CD4-positive, alpha-beta T cell treated with Interleukin-15 for 1 hour (primary cell): ENCODE measurements at regions not wholly inside any gene's neighbourhood (a gene's known extent, or its start where the extent isn't known, plus 50 kb on each side); places are given as distances from the start of the nearest gene placed in this dataset.

Source experiments
- DNase-seq: peaks from one replicate; pipeline ENCODE4 v3.0.0-alpha.2; 2020

DNA sequence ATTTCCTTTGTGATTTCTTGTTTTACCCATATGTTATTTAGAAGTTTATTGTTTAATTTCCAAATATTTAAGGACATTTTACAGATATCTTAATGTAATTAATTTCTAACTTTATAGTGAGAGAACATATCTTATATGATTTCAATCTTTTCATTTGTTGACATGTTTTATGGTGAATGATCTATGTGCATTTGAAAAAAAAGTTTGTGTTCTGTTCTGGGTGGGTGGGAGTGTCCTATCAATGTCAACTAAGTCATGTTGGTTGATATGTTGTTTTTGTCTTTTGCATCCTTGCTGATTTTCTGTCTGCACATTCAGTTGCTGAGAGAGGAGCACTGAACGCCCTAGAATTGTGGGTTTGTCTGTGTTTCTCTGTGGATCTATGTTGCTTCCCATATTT lies 50.3 kb upstream of the CBFA2T3 start:
- no peak for DNase-seq

DNA sequence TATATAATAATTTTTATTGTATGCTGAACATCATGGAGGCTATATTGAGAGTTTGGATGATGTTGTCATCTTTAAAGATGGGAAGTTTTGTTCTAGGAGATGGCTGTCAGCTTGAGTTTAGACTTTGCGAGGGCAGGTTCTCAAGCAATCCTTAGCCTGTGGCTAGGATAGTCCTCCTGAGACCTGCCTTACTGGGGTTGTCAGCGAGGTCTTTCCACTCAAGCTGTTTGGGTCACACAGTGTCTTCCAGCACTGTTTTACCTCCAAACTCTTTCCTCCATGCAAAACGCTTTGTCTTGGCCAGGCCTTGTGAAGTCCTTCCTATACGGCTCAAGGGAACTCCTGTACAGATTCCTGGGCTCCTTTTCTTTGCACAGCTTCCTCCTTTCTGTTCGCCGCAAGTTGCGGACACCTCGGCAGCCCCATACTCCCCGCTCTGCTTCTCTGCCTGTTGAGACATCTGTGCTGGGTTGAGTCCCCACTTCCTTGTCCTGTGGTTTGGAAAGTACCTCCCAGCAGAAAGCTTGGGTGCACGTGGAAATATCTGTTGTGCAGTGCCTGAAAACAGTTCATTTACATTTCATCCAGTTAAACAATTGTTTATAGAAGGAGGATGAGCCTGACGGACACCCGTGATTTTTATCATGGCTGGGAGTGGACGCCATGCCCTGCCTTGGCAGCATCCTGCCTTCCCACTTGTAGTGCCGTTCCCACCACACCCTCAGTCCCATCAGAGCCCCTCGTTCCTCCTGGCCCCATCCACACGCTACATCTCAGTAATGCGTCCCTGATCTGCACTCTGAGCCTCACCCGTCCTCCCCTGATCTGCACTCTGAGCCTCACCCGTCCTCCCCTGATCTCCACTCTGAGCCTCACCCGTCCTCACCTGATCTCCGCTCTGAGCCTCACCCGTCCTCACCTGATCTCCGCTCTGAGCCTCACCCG lies 55.0 kb upstream of the CBFA2T3 start:
- peak; percentile 84 for DNase-seq

DNA sequence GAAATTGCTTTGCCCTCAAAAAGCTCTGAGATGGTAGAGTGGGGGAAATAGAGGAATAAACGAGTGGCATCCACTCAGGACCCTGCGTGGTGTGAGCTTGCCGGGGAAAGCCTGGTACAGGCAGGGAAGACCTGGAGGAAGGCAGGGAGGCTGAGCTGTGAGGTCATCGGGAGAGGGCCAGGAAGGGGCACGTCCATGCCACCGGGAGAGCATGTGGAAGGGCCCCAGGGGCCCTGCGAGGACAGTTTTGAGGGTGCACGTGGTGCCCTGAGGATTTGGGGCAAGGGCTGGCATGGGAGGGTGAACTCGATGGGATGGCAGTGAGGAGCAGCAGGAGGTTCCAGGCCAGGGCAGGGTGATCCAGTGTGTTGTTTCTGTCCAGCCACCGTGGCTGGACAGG lies 56.3 kb upstream of the CBFA2T3 start:
- DNase-seq: no peak

DNA sequence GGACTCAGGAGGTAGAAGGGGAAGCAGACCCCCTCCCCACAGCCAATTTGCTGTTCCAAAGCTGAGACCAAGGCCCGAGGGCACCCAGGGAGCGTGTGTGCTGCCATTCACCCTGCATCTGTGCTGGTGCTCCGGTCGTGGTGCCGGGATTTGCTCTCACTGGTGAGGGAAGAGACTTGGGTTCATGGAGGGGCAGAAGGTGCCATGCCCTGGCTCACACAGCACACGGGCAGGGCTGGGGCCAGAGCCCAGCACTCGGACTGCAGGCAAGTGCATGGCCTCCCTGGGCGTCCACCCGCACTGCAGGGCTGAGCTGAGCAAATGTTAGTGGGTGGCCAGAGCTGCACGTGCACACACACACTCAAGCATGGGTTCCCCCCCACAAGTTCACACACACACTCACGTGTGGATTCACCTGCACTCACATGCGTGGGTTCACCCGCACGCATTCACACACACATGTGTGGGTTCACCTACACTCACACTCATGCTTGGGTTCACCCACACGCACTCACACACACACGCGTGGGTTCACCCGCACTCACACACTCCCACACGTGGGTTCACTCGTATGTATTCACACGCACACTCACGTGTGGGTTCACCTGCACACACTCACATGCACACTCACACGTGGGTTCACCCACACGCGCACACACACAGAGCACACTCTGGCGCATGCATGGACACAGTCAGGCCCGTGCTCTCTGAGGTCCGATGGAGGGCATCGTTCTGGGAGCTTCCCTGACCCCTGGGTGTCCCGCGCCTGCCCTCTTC lies 57.0 kb upstream of the CBFA2T3 start:
- DNase-seq: no peak

DNA sequence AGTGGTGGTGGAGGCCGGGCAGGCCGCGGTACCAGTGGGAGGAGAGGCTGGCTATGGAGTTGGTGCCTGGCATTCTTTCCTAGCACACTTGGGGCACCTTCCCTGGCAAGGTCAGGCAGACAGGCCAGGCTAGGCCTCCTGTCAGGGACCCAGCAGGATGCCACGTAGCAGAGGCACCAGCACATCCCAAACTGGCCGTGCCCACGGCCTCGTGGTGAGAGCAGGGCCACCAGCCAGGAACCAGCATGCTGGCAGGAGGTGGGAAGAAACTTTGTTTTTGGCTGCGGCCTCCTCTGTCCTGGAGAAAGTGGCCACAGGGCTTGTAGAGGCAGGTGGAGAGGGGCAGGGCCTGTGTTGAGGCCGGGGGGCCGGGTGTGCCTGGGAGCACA lies 57.6 kb upstream of the CBFA2T3 start:
- DNase-seq: no peak

DNA sequence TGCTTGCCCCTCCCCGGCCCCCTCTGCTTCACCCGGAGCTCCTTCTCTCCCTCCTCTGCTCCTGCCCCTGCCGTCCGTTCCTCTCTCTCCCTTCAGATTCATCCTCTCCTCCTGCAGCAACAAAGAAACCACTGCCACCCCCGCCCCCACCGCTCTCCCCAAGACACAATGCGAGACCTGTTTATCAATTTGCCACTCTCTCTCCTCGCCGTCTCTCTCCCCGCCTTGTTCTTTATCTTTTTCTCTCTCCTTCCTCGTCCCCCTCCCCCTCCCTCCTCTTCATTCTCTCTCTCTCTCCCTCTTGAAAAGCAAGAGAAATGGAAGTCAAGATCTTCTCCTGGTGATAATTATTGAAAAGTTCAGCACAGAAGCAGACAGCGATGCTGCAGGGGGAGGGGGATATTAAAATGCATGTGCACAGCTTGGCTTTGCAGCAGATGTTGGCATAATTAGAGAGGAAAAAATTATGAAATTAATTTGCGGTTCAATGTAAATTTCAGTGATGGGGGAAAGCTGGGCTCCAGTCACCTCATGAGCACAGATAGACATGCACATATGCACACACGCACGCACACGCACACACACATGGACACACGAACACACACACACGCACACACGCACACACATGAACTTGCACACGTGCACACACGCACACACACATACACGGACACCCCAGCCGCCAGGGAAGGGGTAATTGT lies 58.1 kb upstream of the CBFA2T3 start:
- no peak for DNase-seq

DNA sequence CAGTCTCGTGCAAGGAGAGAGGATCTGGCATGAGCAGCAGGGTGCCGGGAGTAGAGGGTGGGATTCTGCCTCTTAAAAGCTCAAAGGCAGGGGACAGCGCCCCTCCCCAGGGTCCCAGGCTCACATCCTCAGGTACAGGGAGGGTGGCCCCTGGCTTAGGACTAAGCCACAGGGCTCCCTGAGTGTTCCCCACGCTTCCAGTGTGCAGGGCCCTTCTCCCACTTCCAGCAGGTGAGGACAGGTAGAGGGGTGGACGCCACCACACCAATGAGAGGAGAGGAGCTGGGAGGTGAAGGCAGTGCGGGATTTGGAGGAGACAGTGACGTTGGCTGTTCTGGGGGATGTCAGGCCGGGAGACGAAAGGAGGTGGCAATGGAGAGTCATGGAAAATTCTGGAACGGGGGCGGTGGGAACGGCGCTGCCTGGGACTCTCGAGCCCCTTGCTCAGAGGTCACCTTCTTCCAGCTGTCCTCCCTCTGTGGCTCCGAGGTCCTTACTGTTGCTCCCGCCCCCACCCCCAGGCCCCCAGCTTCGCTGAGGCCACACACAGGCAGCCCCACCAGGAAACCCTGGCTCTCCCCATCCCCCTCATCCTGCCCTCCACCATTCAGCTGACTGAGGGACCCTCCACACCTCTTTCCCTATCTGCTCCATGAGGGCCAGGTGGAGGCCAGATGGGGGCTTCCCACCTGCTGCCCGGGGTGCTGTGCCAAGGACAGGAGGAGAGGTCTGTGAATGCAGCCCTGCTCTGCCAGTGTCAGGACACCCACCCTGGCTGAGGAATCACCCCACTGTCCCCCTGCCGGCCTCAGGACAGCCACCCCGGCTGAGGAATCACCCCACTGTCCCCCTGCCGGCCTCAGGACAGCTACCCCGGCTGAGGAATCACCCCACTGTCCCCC lies 57.7 kb upstream of the ACSF3 start:
- DNase-seq: no peak

DNA sequence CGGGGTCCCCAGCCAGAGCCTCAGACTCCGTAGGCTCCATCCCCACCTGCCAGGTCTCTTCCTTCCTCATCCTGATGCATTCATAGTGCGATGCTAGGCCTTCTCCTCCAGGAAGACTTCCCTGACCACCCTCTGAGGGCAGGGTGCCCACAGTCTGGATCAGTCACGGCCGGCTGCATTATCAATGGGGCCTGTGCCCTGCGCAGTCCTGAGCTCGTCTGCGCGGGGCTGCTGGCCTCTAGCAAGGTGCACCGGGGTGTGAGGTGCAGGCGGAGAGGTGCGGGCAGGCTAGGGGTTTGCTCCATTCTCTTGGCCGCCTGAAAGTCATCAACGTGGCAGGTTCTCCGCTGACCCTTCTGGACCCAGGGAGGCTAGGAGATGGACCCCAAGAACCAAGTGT lies 56.9 kb upstream of the ACSF3 start:
- no peak for DNase-seq

DNA sequence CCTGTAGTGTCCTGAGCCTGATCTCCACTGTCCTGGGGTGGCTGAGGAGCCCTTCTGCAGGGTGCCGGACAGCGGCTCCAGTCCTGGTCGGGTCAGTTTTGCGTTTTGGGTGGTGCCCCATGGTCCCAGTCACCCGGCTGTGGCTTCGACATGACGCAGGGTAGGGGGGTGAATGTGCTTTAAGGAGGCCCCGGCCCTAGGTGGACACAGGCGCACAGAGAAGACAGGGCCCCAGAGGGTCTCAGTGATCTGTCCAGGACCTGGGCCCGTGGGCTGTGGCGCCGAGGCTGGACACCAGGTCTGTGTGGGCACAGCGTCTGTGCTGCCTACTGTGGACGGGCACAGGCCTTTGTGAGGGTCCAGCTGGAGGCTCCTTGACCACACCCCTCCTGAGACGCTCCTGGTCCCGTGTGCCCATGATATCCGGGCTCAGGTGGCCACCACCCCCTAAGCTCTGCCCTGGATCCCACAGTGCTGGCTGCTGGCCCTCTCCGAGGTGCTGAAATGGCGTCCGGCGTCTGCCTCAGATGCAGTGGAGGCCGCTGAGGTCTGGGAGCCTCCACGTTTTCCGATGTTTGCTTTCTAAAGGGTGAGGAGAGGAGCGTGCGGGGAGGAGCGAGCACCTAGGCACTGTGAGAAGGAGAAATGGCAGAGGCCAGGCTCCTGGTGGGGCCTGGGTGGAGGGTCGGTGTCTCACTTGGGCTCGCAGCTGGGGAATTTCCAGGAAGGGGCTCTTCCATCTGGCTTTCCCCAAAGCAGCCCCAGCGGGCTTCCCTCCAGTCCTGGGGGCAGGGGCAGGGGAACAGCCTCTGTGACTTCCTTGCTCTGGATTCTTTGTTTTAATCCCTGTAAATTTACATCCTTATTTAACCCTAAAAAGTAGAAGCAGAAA lies 56.1 kb upstream of the ACSF3 start:
- DNase-seq: no peak

DNA sequence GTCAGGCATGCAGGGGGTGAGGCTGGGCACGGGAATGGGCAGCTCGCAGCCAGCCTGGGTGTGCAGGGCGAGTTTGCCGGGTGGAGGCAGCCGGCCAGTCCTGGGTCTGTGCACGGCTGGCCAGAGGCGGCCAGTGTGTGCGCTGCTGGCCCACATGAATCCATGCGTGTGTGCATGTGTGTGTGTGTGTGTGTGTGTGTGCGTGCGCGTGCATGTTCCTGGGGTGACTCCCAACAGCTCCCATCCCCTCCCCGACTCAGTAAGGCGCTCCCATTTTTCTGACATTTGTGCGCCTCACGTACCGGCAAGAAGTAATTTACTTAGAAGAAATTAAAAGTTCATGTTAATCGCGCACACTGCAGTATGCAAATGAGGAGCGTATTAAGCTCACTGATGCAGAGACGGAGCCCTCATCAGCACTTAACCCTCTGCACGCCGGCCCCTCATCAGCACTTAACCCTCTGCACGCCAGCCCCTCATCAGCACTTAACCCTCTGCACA lies 55.4 kb upstream of the ACSF3 start:
- DNase-seq: no peak

DNA sequence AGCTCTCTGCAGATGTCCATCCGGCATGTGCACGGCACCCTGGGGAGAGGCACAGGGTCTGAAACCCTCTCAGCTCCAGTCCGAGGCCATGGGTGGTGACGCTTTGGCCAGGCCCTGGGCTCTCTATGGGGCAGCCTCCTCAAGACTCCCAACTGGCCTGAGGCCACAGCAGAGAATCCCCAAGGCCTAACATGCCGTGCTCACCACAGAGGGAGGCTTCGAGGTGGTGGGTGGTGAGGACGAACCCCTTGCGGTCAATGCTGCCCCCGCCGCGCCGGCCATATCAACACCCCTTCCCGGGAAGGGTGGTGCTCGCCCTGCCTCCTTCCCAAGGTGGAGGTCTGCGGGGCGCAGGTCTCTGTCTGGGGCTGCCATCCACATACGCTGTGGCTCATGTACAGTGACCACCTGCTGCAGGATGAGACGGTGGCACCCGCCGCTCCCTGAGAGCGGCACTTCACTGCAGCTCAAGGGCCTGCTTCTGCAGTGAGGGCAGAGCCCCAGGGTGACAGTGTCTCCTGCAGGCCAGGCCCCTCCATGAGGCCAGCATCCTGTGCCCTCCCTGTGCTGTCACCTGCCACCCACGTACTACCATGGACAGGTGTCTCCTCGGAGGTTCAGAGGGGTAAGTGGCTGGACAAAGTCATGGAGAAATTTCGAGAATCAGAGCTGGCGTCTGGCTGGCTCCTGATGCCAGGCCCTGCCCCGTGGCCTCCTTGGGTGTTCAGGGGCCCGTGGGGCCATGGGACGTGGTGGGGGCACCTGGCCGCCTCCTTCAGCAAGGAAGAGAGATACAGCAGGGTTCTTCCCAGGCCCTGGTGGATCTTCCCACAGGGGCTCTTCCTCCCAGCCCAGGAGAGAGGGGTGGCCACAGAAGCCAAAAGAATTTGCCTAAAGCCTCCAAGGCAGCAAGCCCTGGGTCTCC lies 54.6 kb upstream of the ACSF3 start:
- DNase-seq: no peak

DNA sequence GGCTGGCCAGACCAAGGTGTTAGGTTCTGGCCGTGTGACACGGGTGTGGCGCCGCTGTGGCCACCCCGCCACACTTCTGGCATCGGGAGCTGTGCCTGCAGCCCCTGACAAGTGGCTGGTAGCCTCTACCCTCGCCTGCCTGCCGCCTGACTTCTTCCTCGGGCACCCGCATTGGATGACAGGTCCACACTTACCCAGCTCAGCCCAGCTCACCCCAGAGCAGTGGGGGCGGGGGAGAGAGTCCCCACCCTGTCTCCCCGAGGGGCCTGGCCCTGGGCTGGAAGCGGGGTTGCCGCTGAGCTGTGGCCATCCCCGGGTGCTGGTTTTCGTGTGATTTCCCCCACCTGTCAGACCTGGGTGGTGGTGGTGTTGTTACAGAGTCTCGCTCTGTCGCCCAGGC lies 53.9 kb upstream of the ACSF3 start:
- no peak for DNase-seq

DNA sequence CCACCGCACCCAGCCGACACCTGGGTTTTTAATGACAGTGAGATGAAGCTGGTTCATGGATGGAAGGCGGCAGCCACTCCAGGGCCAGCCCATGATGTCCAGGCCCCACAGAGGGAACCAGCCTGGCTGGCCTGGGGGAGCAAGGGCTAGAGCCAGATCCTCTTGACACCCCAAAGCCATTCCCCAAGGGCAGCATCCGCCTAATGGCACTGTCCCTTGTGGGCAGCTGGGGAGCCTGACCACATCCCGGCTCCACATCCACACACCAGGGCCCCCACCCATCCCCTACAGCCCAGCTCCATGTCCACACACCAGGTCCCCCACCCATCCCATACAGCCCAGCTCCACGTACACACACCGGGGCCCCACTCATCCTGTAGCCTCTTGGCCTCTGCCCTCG lies 53.3 kb upstream of the ACSF3 start:
- no peak for DNase-seq

DNA sequence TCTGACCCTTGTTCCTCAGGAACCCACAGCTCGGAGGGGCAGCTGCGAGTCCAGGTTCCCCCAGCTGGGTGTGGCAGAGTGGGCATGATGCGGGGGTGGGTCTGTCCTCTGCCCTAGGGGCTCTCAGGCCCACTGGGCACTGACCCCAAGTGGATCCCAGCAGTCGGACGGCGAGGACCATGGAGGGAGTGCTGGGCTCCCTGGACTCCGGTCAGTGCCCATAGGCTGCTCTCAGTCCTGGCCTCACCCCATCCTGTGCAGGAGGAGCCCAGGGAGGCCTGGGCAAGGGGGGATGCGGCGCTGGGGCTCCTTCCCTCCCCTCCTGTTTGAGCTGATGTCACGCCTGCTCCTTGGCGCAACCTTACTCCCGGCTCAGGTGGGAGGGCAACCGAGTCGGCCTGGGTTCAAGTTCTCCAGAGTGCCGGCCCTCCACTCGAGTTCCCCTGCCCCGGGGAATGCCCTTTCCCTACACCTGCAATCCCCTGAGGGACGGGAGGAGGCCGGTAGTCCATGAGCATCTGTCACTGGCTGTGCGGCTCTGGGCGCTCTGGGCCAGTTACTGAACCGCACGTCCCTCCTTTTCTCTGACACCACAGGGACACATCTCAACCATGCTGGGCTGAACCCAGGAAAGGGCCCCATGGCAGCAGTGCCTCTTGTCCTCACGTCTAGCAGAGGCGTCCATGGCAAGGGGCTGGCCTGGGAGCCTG lies 52.6 kb upstream of the ACSF3 start:
- no peak for DNase-seq

DNA sequence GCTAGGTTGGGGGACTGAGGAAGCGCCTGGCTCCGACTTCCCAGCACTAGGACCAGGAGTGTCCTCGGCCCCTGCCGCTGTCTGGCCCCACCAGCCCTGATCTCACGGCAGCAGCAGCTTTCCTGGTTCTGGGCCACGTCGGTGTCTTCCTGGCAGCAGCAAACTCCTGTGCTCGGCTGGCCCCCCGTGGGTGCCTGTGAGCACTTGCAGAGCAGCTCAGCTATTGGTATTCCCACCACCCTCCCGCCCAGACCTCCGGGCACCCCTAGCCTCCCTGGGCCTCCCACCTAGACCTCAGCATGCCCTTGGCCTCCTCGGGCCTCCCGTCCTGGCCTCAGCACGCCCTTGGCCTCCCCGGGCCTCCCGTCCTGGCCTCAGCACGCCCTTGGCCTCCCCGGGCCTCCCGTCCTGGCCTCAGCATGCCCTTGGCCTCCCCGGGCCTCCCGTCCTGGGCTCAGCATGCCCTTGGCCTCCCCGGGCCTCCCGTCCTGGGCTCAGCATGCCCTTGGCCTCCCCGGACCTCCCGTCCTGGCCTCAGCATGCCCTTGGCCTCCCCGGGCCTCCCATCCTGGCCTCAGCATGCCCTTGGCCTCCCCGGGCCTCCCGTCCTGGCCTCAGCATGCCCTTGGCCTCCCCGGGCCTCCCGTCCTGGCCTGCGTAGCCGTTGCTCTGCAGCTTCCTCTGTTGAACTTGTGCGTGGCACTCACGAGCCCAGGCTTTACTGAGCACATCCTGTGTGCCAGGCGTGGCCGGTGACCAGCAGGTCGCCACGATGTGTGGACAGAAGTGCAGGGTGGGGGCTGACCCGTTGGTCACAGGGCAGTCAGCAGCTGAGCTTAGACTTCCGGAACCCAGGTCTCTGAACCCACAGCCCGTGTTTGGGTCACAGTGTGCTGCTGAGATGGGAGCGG lies 51.8 kb upstream of the ACSF3 start:
- DNase-seq: no peak

DNA sequence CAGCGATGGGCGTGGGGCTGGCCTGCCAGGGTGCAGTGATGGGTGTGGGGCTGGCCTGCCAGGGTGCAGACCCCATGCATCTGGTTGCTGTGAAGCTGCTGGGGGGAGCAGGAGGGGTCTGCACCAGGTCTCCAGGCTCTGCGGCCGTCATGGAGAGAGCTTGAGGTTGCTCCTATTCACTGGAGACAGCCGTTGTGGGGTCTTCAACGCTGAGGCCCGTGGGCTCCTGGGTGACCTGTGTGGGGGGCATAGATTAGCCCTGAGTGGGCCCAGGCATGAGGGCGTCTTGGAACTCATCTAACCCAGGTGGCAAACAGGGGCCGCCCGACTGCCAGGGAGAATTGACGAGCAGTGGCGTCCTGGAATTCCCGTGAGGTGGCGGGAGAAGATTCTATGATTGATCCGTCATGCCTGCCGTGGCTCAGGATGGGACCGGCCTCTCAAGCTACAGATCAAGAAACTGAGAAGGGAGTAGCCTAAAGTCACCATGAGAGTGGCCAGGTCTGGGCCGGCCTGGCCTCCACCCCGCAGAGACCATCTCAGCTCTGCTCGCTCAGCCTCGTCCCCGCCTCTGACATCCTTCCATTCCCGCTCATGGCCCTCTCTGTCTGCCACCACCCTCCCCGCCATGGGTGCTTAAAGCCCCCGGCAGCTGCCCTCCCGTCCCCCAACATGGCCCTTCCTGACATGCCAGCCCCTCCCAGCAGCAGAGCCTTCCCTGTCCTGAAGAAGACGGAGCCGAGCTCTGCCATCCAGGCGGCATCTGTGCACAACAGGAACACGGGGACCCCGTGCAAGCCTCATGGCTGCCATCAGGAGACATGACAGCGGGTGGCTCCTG lies 50.7 kb upstream of the ACSF3 start:
- no peak for DNase-seq
